GM12892 (cell line): ENCODE measurements at regions not wholly inside any gene's neighbourhood (a gene's known extent, or its start where the extent isn't known, plus 50 kb on each side); places are given as distances from the start of the nearest gene placed in this dataset.

Experiments
- POLR2A ChIP-seq: IDR thresholded peaks from 2 replicates; pipeline ENCODE4 v1.6.1; 2011; ENCODE audit warnings: low read depth, low read length, control low read depth
- POLR2AphosphoS5 ChIP-seq: IDR thresholded peaks from 2 replicates; pipeline ENCODE4 v1.6.1; 2011; ENCODE audit warnings: low read depth, low read length, control low read depth
- TAF1 ChIP-seq: IDR thresholded peaks from 2 replicates; pipeline ENCODE4 v1.6.1; 2011; ENCODE audit warnings: low read depth, mild to moderate bottlenecking, control low read depth, low read length, borderline replicate concordance

DNA sequence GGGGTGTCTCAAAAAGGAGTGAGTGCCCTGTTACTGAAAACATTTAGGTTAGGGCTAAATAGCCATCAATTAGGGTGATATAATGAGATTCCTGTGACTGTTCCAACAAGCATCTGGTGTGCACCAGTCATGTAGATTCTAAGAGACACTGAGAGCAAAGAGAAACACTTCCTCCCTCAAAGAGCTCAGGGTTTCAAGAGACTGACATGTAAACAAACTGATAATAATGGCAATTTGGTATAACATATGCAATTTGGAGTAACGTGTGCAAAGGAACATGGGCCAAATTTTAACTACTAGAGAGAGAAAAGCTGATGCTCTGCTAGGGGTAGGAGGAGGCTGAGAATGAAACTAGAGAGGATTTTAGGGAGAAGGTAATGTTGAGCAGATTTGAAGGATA is 237.1 kb downstream of the BMP4 start:
- no peak for TF ChIP-seq POLR2A
- no peak for TF ChIP-seq TAF1
- no peak for TF ChIP-seq POLR2AphosphoS5
